MM.1S (cell line): ENCODE measurements at regions not wholly inside any gene's neighbourhood (a gene's known extent, or its start where the extent isn't known, plus 50 kb on each side); places are given as distances from the start of the nearest gene placed in this dataset.
A peak's percentile ranks its signal among the peaks of the same experiment; 100 is the strongest.

Experiments
- EZH2 ChIP-seq: fragments of 300-600 bp; sonication (generic); optimal IDR thresholded peaks from 2 replicates; pipeline ENCODE3; 2017; ENCODE audit warnings: low read depth, mild to moderate bottlenecking, antibody characterized with exemption, low read length, mixed read lengths
- EZH2phosphoT487 ChIP-seq: fragments of 300-600 bp; sonication (generic); IDR thresholded peaks from 2 replicates; pipeline ENCODE4 v1.6.1; 2018; ENCODE audit warnings: antibody characterized with exemption, low read length
- TF ChIP-seq, protein P1 (sequence below): fragments of 300-600 bp; sonication (generic); IDR thresholded peaks from 2 replicates; pipeline ENCODE4 v1.5.1; 2016; ENCODE audit warnings: antibody characterized with exemption, low read length, mixed read lengths

DNA sequence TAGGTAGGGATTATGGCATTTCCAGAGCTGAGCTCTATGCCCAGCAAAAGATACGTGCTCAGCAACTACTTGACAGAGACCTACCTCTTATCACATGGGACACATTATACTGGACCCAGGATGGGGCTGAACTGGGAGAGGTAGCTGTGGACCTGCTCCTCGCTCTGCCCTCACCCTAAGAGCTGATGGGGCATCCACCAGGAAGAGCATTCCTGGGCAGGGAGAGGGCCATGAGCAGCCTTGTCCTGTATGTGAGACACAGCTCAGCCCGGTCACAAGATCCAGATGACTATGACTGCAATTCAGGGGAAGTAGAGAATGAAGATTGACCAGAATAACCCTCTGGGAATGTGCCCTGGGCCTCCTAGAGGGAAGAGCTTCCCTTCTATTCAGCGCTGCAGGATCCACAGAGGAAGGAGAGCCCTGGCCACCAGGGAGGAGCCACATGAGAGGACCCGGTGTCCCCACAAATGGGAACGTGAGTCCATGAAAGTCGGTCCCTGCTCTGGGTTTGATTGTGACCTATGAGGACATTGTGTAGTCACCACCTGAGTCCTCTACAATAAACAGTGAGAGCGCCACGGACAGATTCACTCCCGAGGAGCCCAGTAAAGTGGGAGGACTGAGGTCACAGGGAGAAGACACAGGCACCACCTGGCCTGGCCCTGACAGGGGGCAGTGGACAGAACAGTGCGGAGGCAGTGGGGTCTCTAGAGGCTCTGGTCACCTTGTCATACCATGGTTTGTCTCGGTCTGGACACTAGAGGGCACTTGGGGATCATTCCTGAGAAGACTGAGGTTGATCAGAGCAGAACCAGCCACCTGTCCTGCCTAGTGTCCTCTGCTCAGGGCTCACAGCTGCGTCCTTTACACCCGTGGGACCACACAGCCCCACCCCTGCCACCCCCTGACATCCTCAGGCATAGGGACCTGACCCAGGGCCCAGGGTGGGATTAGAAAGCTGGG lies 99.5 kb downstream of the ZNF280B start:
- TF ChIP-seq, protein P1, sequence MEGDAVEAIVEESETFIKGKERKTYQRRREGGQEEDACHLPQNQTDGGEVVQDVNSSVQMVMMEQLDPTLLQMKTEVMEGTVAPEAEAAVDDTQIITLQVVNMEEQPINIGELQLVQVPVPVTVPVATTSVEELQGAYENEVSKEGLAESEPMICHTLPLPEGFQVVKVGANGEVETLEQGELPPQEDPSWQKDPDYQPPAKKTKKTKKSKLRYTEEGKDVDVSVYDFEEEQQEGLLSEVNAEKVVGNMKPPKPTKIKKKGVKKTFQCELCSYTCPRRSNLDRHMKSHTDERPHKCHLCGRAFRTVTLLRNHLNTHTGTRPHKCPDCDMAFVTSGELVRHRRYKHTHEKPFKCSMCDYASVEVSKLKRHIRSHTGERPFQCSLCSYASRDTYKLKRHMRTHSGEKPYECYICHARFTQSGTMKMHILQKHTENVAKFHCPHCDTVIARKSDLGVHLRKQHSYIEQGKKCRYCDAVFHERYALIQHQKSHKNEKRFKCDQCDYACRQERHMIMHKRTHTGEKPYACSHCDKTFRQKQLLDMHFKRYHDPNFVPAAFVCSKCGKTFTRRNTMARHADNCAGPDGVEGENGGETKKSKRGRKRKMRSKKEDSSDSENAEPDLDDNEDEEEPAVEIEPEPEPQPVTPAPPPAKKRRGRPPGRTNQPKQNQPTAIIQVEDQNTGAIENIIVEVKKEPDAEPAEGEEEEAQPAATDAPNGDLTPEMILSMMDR, result peak; percentile 66
- TF ChIP-seq EZH2 (no peak), EZH2phosphoT487 (no peak)
